ENCODE measurements at regions not wholly inside any gene's neighbourhood (a gene's known extent, or its start where the extent isn't known, plus 50 kb on each side); places are given as distances from the start of the nearest gene placed in this dataset.

GRCh38 chr10:10777723-10778122 is 239.9 kb upstream of the CELF2 start:
- Histone ChIP-seq H3K4me1 (ENCODE audit: low read depth) (no peaks in the 10 kb centered on the region), H3K36me3 (ENCODE audit: low read depth) (no peaks in the 10 kb centered on the region), H3K9me3 (no peaks in the 10 kb centered on the region), H3K4me3 (no peak overlapping the region)
- intact Hi-C loops (cut with DNase I, micrococcal nuclease), result no loop called here
- DNase-seq, result no peak
- TF ChIP-seq CTCF (IDR thresholded peaks at IDR 0.05), result no peak
- no peak for ATAC-seq

GRCh38 chr10:10778959-10779358 is 238.7 kb upstream of the CELF2 start:
- intact Hi-C loops (cut with DNase I, micrococcal nuclease), result no loop called here
- no peak for TF ChIP-seq CTCF (IDR thresholded peaks at IDR 0.05)
- no peak overlapping the region for H3K4me3 ChIP-seq

GRCh38 chr10:10779511-10779910 is 238.2 kb upstream of the CELF2 start:
- intact Hi-C loops (cut with DNase I, micrococcal nuclease), result no loop called here
- ATAC-seq, result no peak
- Histone ChIP-seq H3K36me3 (ENCODE audit: low read depth) (no peaks in the 10 kb centered on the region), H3K4me1 (ENCODE audit: low read depth) (no peaks in the 10 kb centered on the region), H3K4me3 (no peak overlapping the region), H3K9me3 (no peaks in the 10 kb centered on the region)
- TF ChIP-seq CTCF (IDR thresholded peaks at IDR 0.05), result no peak
- DNase-seq, result no peak

More at GRCh38 chr10:10778959-10779358, 238.7 kb upstream of the CELF2 start:
- Histone ChIP-seq H3K9me3 (no peaks in the 10 kb centered on the region), H3K4me1 (ENCODE audit: low read depth) (no peaks in the 10 kb centered on the region), H3K36me3 (ENCODE audit: low read depth) (no peaks in the 10 kb centered on the region)
- ATAC-seq, result no peak
- DNase-seq, result no peak

GRCh38 chr10:10780746-10781145 is 236.9 kb upstream of the CELF2 start:
- H3K4me3 ChIP-seq, result no peak overlapping the region
- H3K4me1 ChIP-seq (ENCODE audit: low read depth), result no peaks in the 10 kb centered on the region
- intact Hi-C loops (cut with DNase I, micrococcal nuclease), result no loop called here
- H3K36me3 ChIP-seq (ENCODE audit: low read depth), result no peaks in the 10 kb centered on the region
- DNase-seq (no peak), ATAC-seq (no peak)
- TF ChIP-seq CTCF (IDR thresholded peaks at IDR 0.05), result no peak
- no peaks in the 10 kb centered on the region for H3K9me3 ChIP-seq

GRCh38 chr10:10782603-10783002 is 235.1 kb upstream of the CELF2 start:
- no peak for ATAC-seq
- Histone ChIP-seq H3K36me3 (ENCODE audit: low read depth) (no peaks in the 10 kb centered on the region), H3K4me1 (ENCODE audit: low read depth) (no peaks in the 10 kb centered on the region), H3K4me3 (no peak overlapping the region), H3K9me3 (no peaks in the 10 kb centered on the region)
- DNase-seq, result no peak
- intact Hi-C loops (cut with DNase I, micrococcal nuclease), result no loop called here
- no peak for TF ChIP-seq CTCF (IDR thresholded peaks at IDR 0.05)

DNA sequence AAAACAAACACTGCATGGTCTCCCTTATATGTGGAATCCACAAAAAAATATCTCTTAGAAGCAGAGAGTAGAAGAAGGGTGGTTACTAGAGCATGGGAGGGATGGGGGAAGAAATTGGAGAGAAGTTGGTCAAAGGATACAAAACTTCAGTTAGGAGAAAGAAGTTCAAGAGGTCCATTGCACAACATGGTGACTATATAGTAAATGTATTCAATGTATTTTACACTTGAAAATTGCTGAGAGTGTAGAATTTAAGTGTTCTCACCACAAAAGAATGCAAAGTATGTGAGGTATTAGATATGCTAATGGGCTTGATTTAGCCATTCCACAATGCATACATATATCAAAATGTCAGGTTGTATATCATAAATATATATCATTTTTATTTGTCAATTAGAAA is 232.0 kb upstream of the CELF2 start:
- ATAC-seq (no peak), DNase-seq (no peak)
- Histone ChIP-seq H3K4me1 (ENCODE audit: low read depth) (no peaks in the 10 kb centered on the region), H3K36me3 (ENCODE audit: low read depth) (no peaks in the 10 kb centered on the region), H3K9me3 (no peaks in the 10 kb centered on the region), H3K4me3 (no peak overlapping the region)
- no peak for TF ChIP-seq CTCF (IDR thresholded peaks at IDR 0.05)
- intact Hi-C loops (cut with DNase I, micrococcal nuclease), result no loop called here

Data from mucosa of descending colon (tissue), 3 donors.